AG04450 (cell line): ENCODE measurements at regions not wholly inside any gene's neighbourhood (a gene's known extent, or its start where the extent isn't known, plus 50 kb on each side); places are given as distances from the start of the nearest gene placed in this dataset.

Source experiments
- CTCF ChIA-PET: fragments of 300-600, 350-600 bp; formaldehyde crosslinking; extraction: SDS; loops from one replicate; lab custom pipeline; 2022; ENCODE audit warnings: antibody characterized with exemption, inconsistent platforms; lab: Charles Lee
- POLR2A ChIA-PET: fragments of 350-600 bp; formaldehyde crosslinking; extraction: SDS; loops from one replicate; lab custom pipeline; 2021; ENCODE audit warnings: antibody characterized with exemption, inconsistent platforms; lab: Yijun Ruan, JAX
- DNase-seq: peaks from one replicate; pipeline ENCODE4 v3.0.0-alpha.2; 2011; ENCODE audit warnings: low read depth, low spot score
- H3K27ac ChIP-seq: one replicate; pipeline ENCODE4 v1.5.1; 2012; ENCODE audit warnings: low read depth, low read length, control low read depth
- H3K27me3 ChIP-seq: one replicate; pipeline ENCODE4 v1.6.0; 2012; ENCODE audit warnings: low read length; ENCODE audit not compliant: control insufficient read depth, insufficient read depth
- H3K4me3 ChIP-seq: 2 replicates; pipeline ENCODE4 v1.5.1; 2011; ENCODE audit warnings: mild to moderate bottlenecking, low read depth, low read length, control low read depth
- H3K9me3 ChIP-seq: 2 replicates; pipeline ENCODE4 v1.5.1; 2012; ENCODE audit warnings: low read length; ENCODE audit not compliant: control insufficient read depth, insufficient read depth
- CTCF ChIP-seq: IDR thresholded peaks from 2 replicates; pipeline ENCODE4 v1.5.1; 2011; ENCODE audit warnings: low read depth, low read length, control low read depth, inconsistent platforms

- Histone ChIP-seq H3K4me3 (no peak overlapping the region), H3K27ac (no peak overlapping the region), H3K9me3 (no peaks in the 10 kb centered on the region), H3K27me3 (no peaks in the 10 kb centered on the region)
- no peak for TF ChIP-seq CTCF
- DNase-seq = no peak
- CTCF ChIA-PET = no interaction called here
- POLR2A ChIA-PET = no interaction called here
These were observed 137.9 kb upstream of the MAMLD1 start for GRCh38 chrX:150225266-150225665.

GRCh38 chrX:150225756-150226155 is 137.4 kb upstream of the MAMLD1 start:
- TF ChIP-seq CTCF = no peak
- no peak overlapping the region for H3K4me3 ChIP-seq
- ChIA-PET CTCF (no interaction called here), POLR2A (no interaction called here)
- no peaks in the 10 kb centered on the region for H3K9me3 ChIP-seq
- no peaks in the 10 kb centered on the region for H3K27me3 ChIP-seq
- DNase-seq = no peak
- H3K27ac ChIP-seq = no peak overlapping the region

DNA sequence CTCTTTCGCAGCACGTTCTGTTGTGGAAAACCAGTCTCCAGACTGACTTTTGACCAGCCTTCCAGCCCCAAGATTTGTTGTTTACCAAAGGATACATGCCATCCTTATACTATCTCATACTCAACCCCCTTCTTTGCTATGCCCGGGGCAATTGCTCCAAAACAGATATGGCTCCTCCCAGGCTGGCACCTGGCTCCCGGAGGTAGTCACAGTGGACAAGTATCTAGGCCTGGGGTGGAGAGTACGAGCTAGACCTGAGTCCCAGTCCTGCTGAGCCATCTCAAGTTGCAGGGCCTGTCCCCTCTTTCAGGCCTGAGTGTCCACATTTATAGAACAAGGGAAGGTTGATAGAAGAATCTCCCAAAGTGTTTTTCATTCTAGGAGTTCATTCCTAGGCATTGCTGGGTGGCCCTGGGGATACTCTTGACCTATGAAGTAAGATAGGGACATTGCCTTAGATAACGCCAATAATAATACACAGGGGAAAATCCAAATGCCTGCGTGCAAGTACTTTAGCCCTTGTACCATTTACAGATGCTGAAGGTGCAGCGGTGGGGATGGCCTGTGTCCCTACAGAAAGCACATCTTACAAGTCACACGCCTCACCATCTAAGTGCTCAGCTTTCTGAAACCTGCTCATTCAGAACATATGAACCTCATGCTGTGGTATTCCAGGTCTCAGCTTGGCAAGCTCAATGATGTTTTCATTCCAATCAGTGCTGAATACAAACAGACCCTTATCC is 136.7 kb upstream of the MAMLD1 start:
- TF ChIP-seq CTCF = no peak
- CTCF ChIA-PET = no interaction called here
- no peaks in the 10 kb centered on the region for H3K9me3 ChIP-seq
- no peaks in the 10 kb centered on the region for H3K27me3 ChIP-seq
- DNase-seq = no peak
- H3K27ac ChIP-seq = no peak overlapping the region
- H3K4me3 ChIP-seq = no peak overlapping the region
- POLR2A ChIA-PET = no interaction called here

DNA sequence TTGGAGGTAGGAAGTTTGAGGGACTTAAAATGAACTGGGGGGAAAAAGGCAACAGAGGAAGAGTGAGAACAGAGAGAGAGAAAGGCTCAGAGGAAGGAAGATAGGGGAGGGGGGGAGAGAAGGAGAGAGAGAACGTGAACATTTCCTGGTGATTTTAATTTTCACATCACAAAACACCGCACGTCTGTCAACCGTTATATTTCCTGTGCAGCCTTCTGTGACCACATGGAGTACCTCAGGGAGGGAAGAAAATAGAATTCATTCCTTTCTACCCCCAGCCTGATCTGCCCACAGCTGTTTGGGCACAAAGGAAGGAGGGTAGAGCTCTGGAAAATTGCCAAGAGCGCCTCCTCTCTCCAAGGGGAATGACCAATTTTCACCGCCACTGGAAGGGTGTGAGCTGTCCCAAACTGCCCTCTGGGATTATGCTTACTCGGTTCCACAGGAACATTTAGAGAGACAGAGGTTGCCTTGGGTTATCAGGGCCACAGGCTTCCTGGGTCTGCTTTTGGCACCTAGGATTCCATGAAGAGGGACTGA is 135.7 kb upstream of the MAMLD1 start:
- no peak for TF ChIP-seq CTCF
- H3K4me3 ChIP-seq = no peak overlapping the region
- CTCF ChIA-PET = no interaction called here
- POLR2A ChIA-PET = no interaction called here
- H3K9me3 ChIP-seq = no peaks in the 10 kb centered on the region
- H3K27me3 ChIP-seq = no peaks in the 10 kb centered on the region
- H3K27ac ChIP-seq = no peak overlapping the region
- no peak for DNase-seq

DNA sequence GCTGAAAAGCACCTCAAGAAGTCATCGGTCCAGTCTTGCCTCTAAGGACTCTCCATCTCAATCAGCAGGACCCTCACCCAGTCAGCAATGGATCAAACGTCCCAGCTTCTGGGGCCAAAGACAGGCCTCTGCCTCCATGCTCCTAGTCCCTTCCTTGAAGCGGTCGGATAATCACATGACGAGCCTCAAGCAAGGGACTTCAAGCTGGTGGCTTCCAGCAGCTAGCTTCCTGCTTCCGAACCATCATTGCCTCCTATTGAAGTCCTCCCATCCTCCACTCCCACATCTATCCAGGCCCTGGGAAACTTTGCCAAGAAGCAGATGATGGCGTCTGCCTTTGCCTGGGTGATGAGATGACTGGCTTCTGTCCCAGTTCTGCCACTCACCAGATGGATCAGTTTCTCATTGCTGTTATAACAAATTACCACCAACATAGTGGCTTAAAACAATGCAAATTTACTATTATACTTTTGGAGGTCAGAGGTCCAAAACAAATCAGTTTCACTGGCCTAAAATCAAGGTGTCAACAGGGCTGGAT is 135.2 kb upstream of the MAMLD1 start:
- Histone ChIP-seq H3K27me3 (no peaks in the 10 kb centered on the region), H3K4me3 (no peak overlapping the region), H3K9me3 (no peaks in the 10 kb centered on the region), H3K27ac (no peak overlapping the region)
- DNase-seq = no peak
- ChIA-PET CTCF (no interaction called here), POLR2A (no interaction called here)
- no peak for TF ChIP-seq CTCF
